Endodermal cell (in vitro differentiated cells): ENCODE measurements at regions not wholly inside any gene's neighbourhood (a gene's known extent, or its start where the extent isn't known, plus 50 kb on each side); places are given as distances from the start of the nearest gene placed in this dataset.

Experiments used
- DNase-seq: peaks from one replicate; pipeline ENCODE4 v3.0.0-alpha.2; 2017
- H3K27ac ChIP-seq: 2 replicates; pipeline ENCODE4 v1.5.1; 2013; ENCODE audit warnings: mild to moderate bottlenecking, low read depth, low read length, moderate library complexity
- H3K27me3 ChIP-seq: 2 replicates; pipeline ENCODE4 v1.6.1; 2013; ENCODE audit warnings: mild to moderate bottlenecking, low read length, moderate library complexity; ENCODE audit not compliant: insufficient read depth, control insufficient read depth, poor library complexity, severe bottlenecking
- H3K36me3 ChIP-seq: 2 replicates; pipeline ENCODE4 v1.7.0; 2013; ENCODE audit warnings: mild to moderate bottlenecking, low read length, moderate library complexity; ENCODE audit not compliant: control insufficient read depth, insufficient read depth
- H3K4me1 ChIP-seq: one replicate; pipeline ENCODE4 v1.7.0; 2013; ENCODE audit warnings: low read length; ENCODE audit not compliant: control insufficient read depth, insufficient read depth
- H3K4me3 ChIP-seq: 2 replicates; pipeline ENCODE4 v1.5.1; 2013; ENCODE audit warnings: mild to moderate bottlenecking, low read length, moderate library complexity
- H3K9ac ChIP-seq: 2 replicates; pipeline ENCODE4 v1.6.1; 2013; ENCODE audit warnings: mild to moderate bottlenecking, low read length, moderate library complexity; ENCODE audit not compliant: poor library complexity, severe bottlenecking; ENCODE audit errors: extremely low read depth
- H3K9me3 ChIP-seq: 2 replicates; pipeline ENCODE4 v1.6.1; 2013; ENCODE audit warnings: mild to moderate bottlenecking, low read length, moderate library complexity; ENCODE audit not compliant: control insufficient read depth
- H3K27ac Mint-ChIP-seq: 2 replicates; pipeline ENCODE4 v1.8.0; 2020; ENCODE audit warnings: mixed read lengths
- H3K27me3 Mint-ChIP-seq: 2 replicates; pipeline ENCODE4 v1.8.0; 2021; ENCODE audit warnings: mild to moderate bottlenecking, mixed read lengths; ENCODE audit not compliant: insufficient read depth
- H3K36me3 Mint-ChIP-seq: 2 replicates; pipeline ENCODE4 v1.8.0; 2020; ENCODE audit warnings: low read depth, mixed read lengths
- H3K4me1 Mint-ChIP-seq: 2 replicates; pipeline ENCODE4 v1.8.0; 2020; ENCODE audit warnings: mixed read lengths
- H3K4me3 Mint-ChIP-seq: 2 replicates; pipeline ENCODE4 v1.8.0; 2020; ENCODE audit warnings: mild to moderate bottlenecking, moderate library complexity, mixed read lengths
- H3K9me3 Mint-ChIP-seq: 2 replicates; pipeline ENCODE4 v1.8.0; 2020; ENCODE audit warnings: mild to moderate bottlenecking, mixed read lengths
- CTCF ChIP-seq: fragments of 200-600 bp; sonication (generic); conservative IDR thresholded peaks from 2 replicates; pipeline ENCODE4 v1.5.0; 2021; ENCODE audit warnings: antibody characterized with exemption, mild to moderate bottlenecking
- WGBS, 2 experiments: methylation state at CpG; one replicate each; pipeline versions ENCODE4 v1.1.5 to v1.1.7; 2013; ENCODE audit warnings: missing lambda C conversion rate in 2 of 2, mixed read lengths in 1 of 2; ENCODE audit not compliant: insufficient coverage in 1 of 2, insufficient read length in 1 of 2; 5-methylcytosine and 5-hydroxymethylcytosine counted together

GRCh38 chr1:106393046-106393445, 663.4 kb upstream of the PRMT6 start:
- Histone ChIP-seq H3K4me3 (no peak overlapping the region), H3K36me3 (no peaks in the 10 kb centered on the region), H3K4me1 (no peaks in the 10 kb centered on the region), H3K27me3 (no peaks in the 10 kb centered on the region), H3K9ac (no peak overlapping the region), H3K27ac (no peak overlapping the region), H3K9me3 (no peaks in the 10 kb centered on the region)
- Mint-ChIP-seq H3K27me3 (no peaks in the 10 kb centered on the region), H3K4me3 (no peak overlapping the region), H3K36me3 (no peaks in the 10 kb centered on the region), H3K9me3 (no peaks in the 10 kb centered on the region), H3K27ac (no peak overlapping the region), H3K4me1 (no peaks in the 10 kb centered on the region)
- TF ChIP-seq CTCF, result no peak
- DNase-seq, result no peak
- WGBS, 2 experiments, result 100% methylated on average over 1 of the region's 1 CpG

DNA sequence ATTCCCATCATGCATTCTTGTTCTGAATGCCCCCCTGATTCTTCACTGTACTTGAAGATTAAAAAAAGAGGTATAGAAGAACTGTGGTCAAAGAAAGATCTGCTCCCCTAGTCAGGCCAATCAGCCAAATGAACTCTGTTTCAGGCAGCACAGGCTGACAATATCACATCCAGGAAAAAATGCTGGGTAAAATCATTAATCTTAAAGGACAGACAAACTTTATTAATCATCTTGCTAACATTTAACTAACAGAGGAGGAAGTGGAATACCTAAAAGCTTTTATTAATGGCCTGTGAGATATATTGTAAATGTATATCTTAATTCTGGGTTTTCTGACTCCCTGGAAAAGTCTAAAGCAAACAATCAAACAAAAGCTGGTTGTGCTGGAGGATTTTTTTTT, 660.5 kb upstream of the PRMT6 start:
- peaks cover 5% of the 10 kb centered on the region for H3K4me1 ChIP-seq
- Mint-ChIP-seq H3K4me3 (no peak overlapping the region), H3K4me1 (peaks cover 2% of the 10 kb centered on the region), H3K9me3 (no peaks in the 10 kb centered on the region), H3K27me3 (no peaks in the 10 kb centered on the region), H3K27ac (no peak overlapping the region), H3K36me3 (no peaks in the 10 kb centered on the region)
- H3K4me3 ChIP-seq, result no peak overlapping the region
- DNase-seq, result no peak
- H3K9me3 ChIP-seq, result no peaks in the 10 kb centered on the region
- H3K9ac ChIP-seq, result no peak overlapping the region
- no peak for TF ChIP-seq CTCF
- H3K27ac ChIP-seq, result no peak overlapping the region
- no peaks in the 10 kb centered on the region for H3K27me3 ChIP-seq
- H3K36me3 ChIP-seq, result no peaks in the 10 kb centered on the region

DNA sequence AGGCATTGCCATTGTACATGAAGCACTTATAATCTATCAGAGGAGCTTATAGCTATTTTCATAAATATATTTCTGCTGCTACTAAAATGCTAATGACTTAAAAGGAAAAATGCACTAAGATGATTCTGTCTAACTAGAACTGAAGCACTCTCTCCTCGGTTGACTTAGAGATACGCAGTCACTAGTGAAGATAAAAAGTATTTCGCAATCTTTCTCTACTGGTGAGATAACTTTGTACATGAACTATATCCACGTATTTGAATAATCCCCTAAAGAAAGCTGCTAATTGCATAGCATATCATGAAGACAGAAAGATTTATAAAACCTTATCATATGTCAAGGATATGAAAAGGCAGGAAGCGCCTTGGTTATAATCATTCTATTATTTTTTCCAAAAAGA, 658.1 kb upstream of the PRMT6 start:
- H3K4me1 ChIP-seq, result peaks cover 14% of the 10 kb centered on the region
- H3K36me3 ChIP-seq, result no peaks in the 10 kb centered on the region
- no peak for TF ChIP-seq CTCF
- Mint-ChIP-seq H3K36me3 (no peaks in the 10 kb centered on the region), H3K4me1 (peaks cover 16% of the 10 kb centered on the region), H3K9me3 (peaks cover 2% of the 10 kb centered on the region), H3K4me3 (no peak overlapping the region), H3K27me3 (no peaks in the 10 kb centered on the region), H3K27ac (no peak overlapping the region)
- WGBS, 2 experiments, result 86 to 98% methylated on average over 3 to 5 of the region's 5 CpGs
- no peaks in the 10 kb centered on the region for H3K27me3 ChIP-seq
- no peak overlapping the region for H3K4me3 ChIP-seq
- no peak for DNase-seq
- no peak overlapping the region for H3K27ac ChIP-seq
- no peaks in the 10 kb centered on the region for H3K9me3 ChIP-seq
- no peak overlapping the region for H3K9ac ChIP-seq
